CD4-positive, alpha-beta T cell (primary cell): ENCODE measurements at regions not wholly inside any gene's neighbourhood (a gene's known extent, or its start where the extent isn't known, plus 50 kb on each side); places are given as distances from the start of the nearest gene placed in this dataset.

Experiments
- ATAC-seq: fragments of 200-7000 bp; cut with Tn5 transposase; one replicate; pipeline ENCODE4 v1.10.0; 2022; ENCODE audit warnings: mild to moderate bottlenecking; ENCODE audit not compliant: poor library complexity
- CTCF ChIA-PET: fragments of 350-600 bp; sonication (Branson Sonifier 250); formaldehyde crosslinking; loops from one replicate; lab custom pipeline; 2021; ENCODE audit warnings: antibody characterized with exemption, inconsistent platforms; lab: Charles Lee
- POLR2A ChIA-PET: fragments of 350-600 bp; sonication (Branson Sonifier 250); formaldehyde crosslinking; loops from one replicate; lab custom pipeline; 2021; ENCODE audit warnings: antibody characterized with exemption, inconsistent platforms; lab: Charles Lee
- DNase-seq, 14 experiments: peaks; one replicate each; pipeline ENCODE4 v3.0.0-alpha.2; 2013 to 2020; ENCODE audit warnings: mixed read lengths in 2 of 14
- H3K27ac ChIP-seq, 2 donors: one replicate each; pipeline versions ENCODE4 v1.5.1 to v1.7.0; 2013; ENCODE audit warnings: low read length in 2 of 2, low read depth in 1 of 2, mild to moderate bottlenecking in 1 of 2
- H3K27me3 ChIP-seq, 2 experiments: 1 replicate in 1 of 2; 2 replicates in 1 of 2; pipeline versions ENCODE4 v1.6.1 to v1.7.0; 2013; ENCODE audit warnings: low read length in 2 of 2, control low read depth in 1 of 2, mild to moderate bottlenecking in 1 of 2, moderate library complexity in 1 of 2; ENCODE audit not compliant: insufficient read depth in 2 of 2, control insufficient read depth in 1 of 2
- H3K36me3 ChIP-seq: one replicate; pipeline ENCODE4 v1.6.1; 2013; ENCODE audit warnings: low read length, control low read depth; ENCODE audit not compliant: insufficient read depth
- H3K4me1 ChIP-seq: one replicate; pipeline ENCODE4 v1.6.1; 2013; ENCODE audit warnings: low read length, control low read depth; ENCODE audit not compliant: insufficient read depth
- H3K4me3 ChIP-seq: one replicate; pipeline ENCODE4 v1.5.1; 2013; ENCODE audit warnings: mild to moderate bottlenecking, low read length, moderate library complexity
- H3K9me3 ChIP-seq, 2 experiments: 1 replicate in 1 of 2; 2 replicates in 1 of 2; pipeline versions ENCODE4 v1.6.1 to v1.7.0; 2013; ENCODE audit warnings: low read length in 2 of 2, mild to moderate bottlenecking in 2 of 2, control low read depth in 1 of 2, moderate library complexity in 1 of 2; ENCODE audit not compliant: control insufficient read depth in 1 of 2, insufficient read depth in 1 of 2
- H3K27ac Mint-ChIP-seq: one replicate; pipeline ENCODE4 v1.8.0; 2020; ENCODE audit warnings: mixed read lengths
- H3K27me3 Mint-ChIP-seq: one replicate; pipeline ENCODE4 v1.8.0; 2021; ENCODE audit warnings: mixed read lengths
- H3K36me3 Mint-ChIP-seq: one replicate; pipeline ENCODE4 v1.8.0; 2021; ENCODE audit warnings: low read depth, mixed read lengths
- H3K4me1 Mint-ChIP-seq: one replicate; pipeline ENCODE4 v1.8.0; 2021; ENCODE audit warnings: low read depth, mixed read lengths
- H3K4me3 Mint-ChIP-seq: one replicate; pipeline ENCODE4 v1.8.0; 2020; ENCODE audit warnings: mild to moderate bottlenecking, mixed read lengths
- H3K9me3 Mint-ChIP-seq: one replicate; pipeline ENCODE4 v1.8.0; 2020; ENCODE audit warnings: mixed read lengths
- intact Hi-C, 2 experiments: fragments of 100-400 bp; cut with DNase I in 1 of 2; cut with micrococcal nuclease in 1 of 2; formaldehyde crosslinking; loops; one replicate each; pipeline versions ENCODE4 v1.15.1 to v1.9.0; 2023 to 2025; cut with DNase I, micrococcal nuclease
- TF ChIP-seq, protein P1 (sequence below): fragments of 200-600 bp; IDR thresholded peaks from one replicate; pipeline ENCODE4 v1.8.0; 2022; ENCODE audit warnings: antibody characterized with exemption, mild to moderate bottlenecking

DNA sequence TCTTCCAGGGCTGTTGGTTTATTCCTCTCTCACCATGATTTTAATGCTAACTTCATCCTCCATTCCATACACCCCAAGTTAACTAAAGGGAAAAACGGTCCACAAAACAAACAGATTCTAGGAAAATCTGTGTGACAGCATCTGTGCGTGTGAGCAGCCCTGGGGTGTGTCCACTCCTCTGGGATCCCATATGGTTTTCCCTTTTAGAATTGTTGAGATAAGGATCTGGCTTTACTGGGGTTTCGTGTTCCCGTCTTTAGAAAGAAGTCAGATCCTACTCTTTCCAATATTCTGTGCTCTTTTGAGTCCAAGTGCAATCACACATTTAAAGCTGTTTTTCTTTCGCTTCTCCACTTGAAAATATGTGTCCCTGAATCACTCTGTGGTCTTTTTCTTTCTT, 257.1 kb downstream of the KLF6 start:
- Histone ChIP-seq H3K36me3 (no peaks in the 10 kb centered on the region), H3K27me3 (no peaks in the 10 kb centered on the region), H3K27ac (no peak overlapping the region), H3K9me3 (no peaks in the 10 kb centered on the region), H3K4me3 (no peak overlapping the region), H3K4me1 (no peaks in the 10 kb centered on the region)
- H3K27ac Mint-ChIP-seq, result no peak overlapping the region
- no peaks in the 10 kb centered on the region for H3K9me3 Mint-ChIP-seq
- H3K4me1 Mint-ChIP-seq, result no peaks in the 10 kb centered on the region
- H3K27me3 Mint-ChIP-seq, result no peaks in the 10 kb centered on the region
- CTCF ChIA-PET, result no interaction called here
- no peak for DNase-seq
- TF ChIP-seq, protein P1, sequence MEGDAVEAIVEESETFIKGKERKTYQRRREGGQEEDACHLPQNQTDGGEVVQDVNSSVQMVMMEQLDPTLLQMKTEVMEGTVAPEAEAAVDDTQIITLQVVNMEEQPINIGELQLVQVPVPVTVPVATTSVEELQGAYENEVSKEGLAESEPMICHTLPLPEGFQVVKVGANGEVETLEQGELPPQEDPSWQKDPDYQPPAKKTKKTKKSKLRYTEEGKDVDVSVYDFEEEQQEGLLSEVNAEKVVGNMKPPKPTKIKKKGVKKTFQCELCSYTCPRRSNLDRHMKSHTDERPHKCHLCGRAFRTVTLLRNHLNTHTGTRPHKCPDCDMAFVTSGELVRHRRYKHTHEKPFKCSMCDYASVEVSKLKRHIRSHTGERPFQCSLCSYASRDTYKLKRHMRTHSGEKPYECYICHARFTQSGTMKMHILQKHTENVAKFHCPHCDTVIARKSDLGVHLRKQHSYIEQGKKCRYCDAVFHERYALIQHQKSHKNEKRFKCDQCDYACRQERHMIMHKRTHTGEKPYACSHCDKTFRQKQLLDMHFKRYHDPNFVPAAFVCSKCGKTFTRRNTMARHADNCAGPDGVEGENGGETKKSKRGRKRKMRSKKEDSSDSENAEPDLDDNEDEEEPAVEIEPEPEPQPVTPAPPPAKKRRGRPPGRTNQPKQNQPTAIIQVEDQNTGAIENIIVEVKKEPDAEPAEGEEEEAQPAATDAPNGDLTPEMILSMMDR, result no peak
- H3K36me3 Mint-ChIP-seq, result no peaks in the 10 kb centered on the region
- intact Hi-C loops, result no loop called here
- no peak overlapping the region for H3K4me3 Mint-ChIP-seq
- ATAC-seq, result no peak
- POLR2A ChIA-PET, result no interaction called here

DNA sequence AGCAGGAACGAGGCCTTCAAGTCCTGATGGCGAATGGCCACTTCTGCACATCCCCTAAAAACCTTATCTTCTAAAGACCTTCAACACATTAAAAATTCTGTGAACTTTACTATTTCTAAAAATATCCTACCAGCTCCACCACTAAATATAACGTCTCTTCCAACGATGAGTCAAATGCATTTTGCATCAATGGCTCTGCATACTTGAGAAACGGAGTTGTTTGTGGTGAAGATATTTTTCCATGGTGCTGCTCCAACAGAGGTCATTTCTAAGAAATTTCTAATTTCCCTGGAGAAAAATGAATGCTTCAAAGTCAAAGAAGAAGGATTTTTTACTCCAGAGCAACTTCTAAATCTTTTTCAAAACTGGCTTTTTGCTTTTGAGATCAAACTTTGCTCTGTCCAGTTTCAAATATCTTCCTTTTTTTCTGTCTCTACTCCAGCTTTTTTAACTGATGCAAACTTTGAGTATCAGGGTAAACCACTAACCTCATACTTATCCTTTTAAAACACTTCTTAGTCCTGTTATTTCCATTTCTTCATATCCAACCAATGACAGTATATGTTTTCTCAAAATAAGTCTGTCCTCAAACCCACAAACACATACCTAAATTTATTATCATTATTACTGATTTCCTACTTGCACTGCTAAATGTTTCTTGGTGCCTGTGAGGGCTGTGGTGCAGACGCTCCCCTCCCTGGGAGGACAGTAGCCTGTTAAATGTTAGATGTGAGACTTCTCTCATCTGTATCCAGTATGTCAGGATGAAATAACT, 258.1 kb downstream of the KLF6 start:
- ATAC-seq (no peak), DNase-seq (no peak)
- H3K4me1 ChIP-seq, result no peaks in the 10 kb centered on the region
- Mint-ChIP-seq H3K9me3 (no peaks in the 10 kb centered on the region), H3K27ac (no peak overlapping the region), H3K36me3 (no peaks in the 10 kb centered on the region), H3K27me3 (no peaks in the 10 kb centered on the region), H3K4me3 (no peak overlapping the region), H3K4me1 (no peaks in the 10 kb centered on the region)
- no peaks in the 10 kb centered on the region for H3K27me3 ChIP-seq
- ChIA-PET CTCF (no interaction called here), POLR2A (no interaction called here)
- TF ChIP-seq, protein P1, result no peak
- no peaks in the 10 kb centered on the region for H3K36me3 ChIP-seq
- intact Hi-C loops, result no loop called here
- no peaks in the 10 kb centered on the region for H3K9me3 ChIP-seq
- H3K4me3 ChIP-seq, result no peak overlapping the region
- no peak overlapping the region for H3K27ac ChIP-seq

DNA sequence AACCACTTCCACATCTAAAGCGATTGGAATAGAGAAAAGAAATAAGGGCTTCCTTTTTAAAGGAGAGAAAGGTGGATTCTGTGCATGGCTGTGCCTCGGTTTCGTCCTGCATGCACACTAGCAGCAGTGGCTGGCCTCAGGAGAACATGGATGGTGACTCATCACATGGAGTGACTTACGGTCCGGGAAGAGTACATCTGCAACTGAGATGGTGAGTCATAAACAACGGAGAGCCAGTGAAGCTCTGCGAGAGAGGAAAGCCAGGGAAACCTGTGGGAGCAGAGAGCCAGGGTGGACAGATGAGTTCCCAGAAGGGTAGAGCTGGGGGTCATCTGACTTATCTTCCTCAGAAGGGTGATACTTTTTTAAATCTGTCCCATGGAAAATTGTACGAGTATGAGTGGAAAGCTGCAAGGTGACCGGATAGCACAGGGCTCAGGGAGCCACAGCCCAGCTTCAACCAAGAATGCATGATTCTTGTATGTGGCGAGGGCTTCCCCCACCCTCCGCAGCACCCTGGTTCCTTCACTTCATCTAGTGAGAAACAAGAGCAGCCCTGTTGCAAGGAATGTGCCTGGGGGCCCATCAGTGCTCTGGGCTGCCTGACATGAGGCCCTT, 259.1 kb downstream of the KLF6 start:
- intact Hi-C loops, result no loop called here
- Mint-ChIP-seq H3K4me1 (no peaks in the 10 kb centered on the region), H3K4me3 (no peak overlapping the region), H3K27me3 (no peaks in the 10 kb centered on the region), H3K27ac (no peak overlapping the region), H3K9me3 (no peaks in the 10 kb centered on the region), H3K36me3 (no peaks in the 10 kb centered on the region)
- Histone ChIP-seq H3K4me1 (no peaks in the 10 kb centered on the region), H3K9me3 (no peaks in the 10 kb centered on the region), H3K27me3 (no peaks in the 10 kb centered on the region), H3K27ac (no peak overlapping the region), H3K36me3 (no peaks in the 10 kb centered on the region), H3K4me3 (no peak overlapping the region)
- DNase-seq (no peak), ATAC-seq (no peak)
- TF ChIP-seq, protein P1, result no peak
- CTCF ChIA-PET, result no interaction called here
- POLR2A ChIA-PET, result no interaction called here
